GM12878 (cell line): ENCODE measurements at regions not wholly inside any gene's neighbourhood (a gene's known extent, or its start where the extent isn't known, plus 50 kb on each side); places are given as distances from the start of the nearest gene placed in this dataset.

Experiments
- CBX3 ChIP-seq: fragments of 200-600 bp; sonication (generic); IDR thresholded peaks from 2 replicates; pipeline ENCODE4 v1.6.1; 2016; ENCODE audit warnings: low read depth, borderline replicate concordance
- CREB1 ChIP-seq: IDR thresholded peaks from 2 replicates; pipeline ENCODE4 v1.6.1; 2012; ENCODE audit warnings: low read depth, mild to moderate bottlenecking, inconsistent platforms
- CREM ChIP-seq: IDR thresholded peaks from 2 replicates; pipeline ENCODE4 v1.6.1; 2014; ENCODE audit warnings: antibody characterized with exemption, low read depth
- MTA2 ChIP-seq: fragments of 450-650 bp; IDR thresholded peaks from 2 replicates; pipeline ENCODE4 v1.6.1; 2016; ENCODE audit warnings: low read depth, mild to moderate bottlenecking, moderate library complexity
- NFYA ChIP-seq: IDR thresholded peaks from 2 replicates; pipeline ENCODE4 v1.6.1; 2011; ENCODE audit warnings: low read depth, mild to moderate bottlenecking, low read length, improper control_type of control experiment, borderline replicate concordance
- POU2F2 ChIP-seq: IDR thresholded peaks from 3 replicates; pipeline ENCODE4 v1.6.1; 2011; ENCODE audit warnings: low read depth, mild to moderate bottlenecking, low read length, borderline replicate concordance
- RBBP5 ChIP-seq: fragments of 200-600 bp; sonication (generic); conservative IDR thresholded peaks from 2 replicates; pipeline ENCODE4 v1.6.1; 2016
- RELA ChIP-seq: fragments of 450-650 bp; IDR thresholded peaks from 2 replicates; pipeline ENCODE4 v1.8.0; 2014; ENCODE audit warnings: borderline replicate concordance; ENCODE audit not compliant: partially characterized antibody
- SPI1 ChIP-seq: IDR thresholded peaks from 2 replicates; pipeline ENCODE4 v1.6.1; 2011; ENCODE audit warnings: low read depth, mild to moderate bottlenecking, low read length, moderate library complexity, borderline replicate concordance; ENCODE audit not compliant: insufficient read depth
- STAT1 ChIP-seq: fragments of 450-650 bp; conservative IDR thresholded peaks from 2 replicates; pipeline ENCODE4 v1.6.1; 2014; ENCODE audit warnings: antibody characterized with exemption, mild to moderate bottlenecking
- TCF3 ChIP-seq: IDR thresholded peaks from 2 replicates; pipeline ENCODE4 v1.6.1; 2012; ENCODE audit warnings: low read depth, mild to moderate bottlenecking, low read length, borderline replicate concordance; ENCODE audit not compliant: insufficient read depth
- WRNIP1 ChIP-seq: IDR thresholded peaks from 2 replicates; pipeline ENCODE4 v1.6.1; 2011; ENCODE audit warnings: low read depth, low read length, improper control_type of control experiment, borderline replicate concordance
- ZNF384 ChIP-seq: IDR thresholded peaks from 2 replicates; pipeline ENCODE4 v1.6.1; 2012; ENCODE audit warnings: low read depth, mild to moderate bottlenecking, low read length, improper control_type of control experiment, borderline replicate concordance
- TF ChIP-seq, protein P1 (sequence below): fragments of 450-650 bp; IDR thresholded peaks from 2 replicates; pipeline ENCODE4 v1.6.1; 2017; ENCODE audit warnings: borderline replicate concordance
- TF ChIP-seq, protein P2 (sequence below): fragments of 450-650 bp; IDR thresholded peaks from 2 replicates; pipeline ENCODE4 v1.6.1; 2017; ENCODE audit warnings: mild to moderate bottlenecking
- TF ChIP-seq, protein P3 (sequence below): fragments of 450-650 bp; IDR thresholded peaks from 2 replicates; pipeline ENCODE4 v1.6.1; 2017; ENCODE audit warnings: low read depth, mild to moderate bottlenecking, moderate library complexity
- TF ChIP-seq, protein P4 (sequence below): fragments of 450-650 bp; IDR thresholded peaks from 2 replicates; pipeline ENCODE4 v1.6.1; 2018; ENCODE audit warnings: mild to moderate bottlenecking, low read depth, moderate library complexity; ENCODE audit not compliant: partially characterized antibody
- TF ChIP-seq, protein P5 (sequence below): IDR thresholded peaks from 2 replicates; pipeline ENCODE4 v1.6.1; 2012; ENCODE audit warnings: low read length, inconsistent platforms
- TF ChIP-seq, protein P6 (sequence below): fragments of 450-650 bp; IDR thresholded peaks from 2 replicates; pipeline ENCODE4 v1.6.1; 2016; ENCODE audit warnings: mild to moderate bottlenecking

DNA sequence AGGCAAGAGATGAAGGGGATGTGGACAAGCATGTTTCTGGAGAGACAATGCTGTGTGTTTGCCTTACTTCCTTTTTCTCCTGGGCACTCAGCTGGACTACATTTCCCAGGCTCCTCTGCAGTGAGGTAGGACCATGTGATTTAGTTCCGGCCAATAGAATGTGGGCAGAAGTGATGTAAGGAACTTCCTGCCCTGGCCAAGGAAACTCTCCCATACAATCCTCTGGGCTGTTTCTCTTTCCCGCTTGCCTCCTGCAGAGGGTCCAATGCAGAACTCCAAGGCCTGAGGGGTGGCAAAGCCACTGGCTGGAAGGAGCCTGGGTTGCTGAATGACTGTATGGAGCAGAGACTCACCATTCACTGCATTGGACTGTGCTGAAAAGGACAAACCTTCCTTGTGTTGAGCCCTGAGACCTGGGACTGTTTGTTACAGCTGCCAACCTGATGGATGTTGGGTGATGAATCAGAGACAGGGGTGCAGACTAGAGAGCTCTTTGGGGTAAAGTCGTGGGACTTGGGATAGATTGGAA is 82.7 kb upstream of the SLC6A6 start (continued):
- TF ChIP-seq, protein P1, sequence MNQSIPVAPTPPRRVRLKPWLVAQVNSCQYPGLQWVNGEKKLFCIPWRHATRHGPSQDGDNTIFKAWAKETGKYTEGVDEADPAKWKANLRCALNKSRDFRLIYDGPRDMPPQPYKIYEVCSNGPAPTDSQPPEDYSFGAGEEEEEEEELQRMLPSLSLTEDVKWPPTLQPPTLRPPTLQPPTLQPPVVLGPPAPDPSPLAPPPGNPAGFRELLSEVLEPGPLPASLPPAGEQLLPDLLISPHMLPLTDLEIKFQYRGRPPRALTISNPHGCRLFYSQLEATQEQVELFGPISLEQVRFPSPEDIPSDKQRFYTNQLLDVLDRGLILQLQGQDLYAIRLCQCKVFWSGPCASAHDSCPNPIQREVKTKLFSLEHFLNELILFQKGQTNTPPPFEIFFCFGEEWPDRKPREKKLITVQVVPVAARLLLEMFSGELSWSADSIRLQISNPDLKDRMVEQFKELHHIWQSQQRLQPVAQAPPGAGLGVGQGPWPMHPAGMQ: no peak
- peak; percentile 84 for TF ChIP-seq CREB1
- TF ChIP-seq WRNIP1: no peak
- peak; percentile 46; the same call in 1 of the 2 replicates for TF ChIP-seq SPI1
- TF ChIP-seq, protein P2, sequence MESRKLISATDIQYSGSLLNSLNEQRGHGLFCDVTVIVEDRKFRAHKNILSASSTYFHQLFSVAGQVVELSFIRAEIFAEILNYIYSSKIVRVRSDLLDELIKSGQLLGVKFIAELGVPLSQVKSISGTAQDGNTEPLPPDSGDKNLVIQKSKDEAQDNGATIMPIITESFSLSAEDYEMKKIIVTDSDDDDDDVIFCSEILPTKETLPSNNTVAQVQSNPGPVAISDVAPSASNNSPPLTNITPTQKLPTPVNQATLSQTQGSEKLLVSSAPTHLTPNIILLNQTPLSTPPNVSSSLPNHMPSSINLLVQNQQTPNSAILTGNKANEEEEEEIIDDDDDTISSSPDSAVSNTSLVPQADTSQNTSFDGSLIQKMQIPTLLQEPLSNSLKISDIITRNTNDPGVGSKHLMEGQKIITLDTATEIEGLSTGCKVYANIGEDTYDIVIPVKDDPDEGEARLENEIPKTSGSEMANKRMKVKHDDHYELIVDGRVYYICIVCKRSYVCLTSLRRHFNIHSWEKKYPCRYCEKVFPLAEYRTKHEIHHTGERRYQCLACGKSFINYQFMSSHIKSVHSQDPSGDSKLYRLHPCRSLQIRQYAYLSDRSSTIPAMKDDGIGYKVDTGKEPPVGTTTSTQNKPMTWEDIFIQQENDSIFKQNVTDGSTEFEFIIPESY: no peak; the same call in 1 of the 2 replicates
- no peak for TF ChIP-seq ZNF384
- no peak for TF ChIP-seq RBBP5
- no peak for TF ChIP-seq CBX3
- no peak for TF ChIP-seq MTA2
- TF ChIP-seq NFYA: no peak
- TF ChIP-seq, protein P3, sequence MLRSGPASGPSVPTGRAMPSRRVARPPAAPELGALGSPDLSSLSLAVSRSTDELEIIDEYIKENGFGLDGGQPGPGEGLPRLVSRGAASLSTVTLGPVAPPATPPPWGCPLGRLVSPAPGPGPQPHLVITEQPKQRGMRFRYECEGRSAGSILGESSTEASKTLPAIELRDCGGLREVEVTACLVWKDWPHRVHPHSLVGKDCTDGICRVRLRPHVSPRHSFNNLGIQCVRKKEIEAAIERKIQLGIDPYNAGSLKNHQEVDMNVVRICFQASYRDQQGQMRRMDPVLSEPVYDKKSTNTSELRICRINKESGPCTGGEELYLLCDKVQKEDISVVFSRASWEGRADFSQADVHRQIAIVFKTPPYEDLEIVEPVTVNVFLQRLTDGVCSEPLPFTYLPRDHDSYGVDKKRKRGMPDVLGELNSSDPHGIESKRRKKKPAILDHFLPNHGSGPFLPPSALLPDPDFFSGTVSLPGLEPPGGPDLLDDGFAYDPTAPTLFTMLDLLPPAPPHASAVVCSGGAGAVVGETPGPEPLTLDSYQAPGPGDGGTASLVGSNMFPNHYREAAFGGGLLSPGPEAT: no peak
- TF ChIP-seq, protein P4, sequence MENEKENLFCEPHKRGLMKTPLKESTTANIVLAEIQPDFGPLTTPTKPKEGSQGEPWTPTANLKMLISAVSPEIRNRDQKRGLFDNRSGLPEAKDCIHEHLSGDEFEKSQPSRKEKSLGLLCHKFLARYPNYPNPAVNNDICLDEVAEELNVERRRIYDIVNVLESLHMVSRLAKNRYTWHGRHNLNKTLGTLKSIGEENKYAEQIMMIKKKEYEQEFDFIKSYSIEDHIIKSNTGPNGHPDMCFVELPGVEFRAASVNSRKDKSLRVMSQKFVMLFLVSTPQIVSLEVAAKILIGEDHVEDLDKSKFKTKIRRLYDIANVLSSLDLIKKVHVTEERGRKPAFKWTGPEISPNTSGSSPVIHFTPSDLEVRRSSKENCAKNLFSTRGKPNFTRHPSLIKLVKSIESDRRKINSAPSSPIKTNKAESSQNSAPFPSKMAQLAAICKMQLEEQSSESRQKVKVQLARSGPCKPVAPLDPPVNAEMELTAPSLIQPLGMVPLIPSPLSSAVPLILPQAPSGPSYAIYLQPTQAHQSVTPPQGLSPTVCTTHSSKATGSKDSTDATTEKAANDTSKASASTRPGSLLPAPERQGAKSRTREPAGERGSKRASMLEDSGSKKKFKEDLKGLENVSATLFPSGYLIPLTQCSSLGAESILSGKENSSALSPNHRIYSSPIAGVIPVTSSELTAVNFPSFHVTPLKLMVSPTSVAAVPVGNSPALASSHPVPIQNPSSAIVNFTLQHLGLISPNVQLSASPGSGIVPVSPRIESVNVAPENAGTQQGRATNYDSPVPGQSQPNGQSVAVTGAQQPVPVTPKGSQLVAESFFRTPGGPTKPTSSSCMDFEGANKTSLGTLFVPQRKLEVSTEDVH: no peak
- TF ChIP-seq, protein P5, sequence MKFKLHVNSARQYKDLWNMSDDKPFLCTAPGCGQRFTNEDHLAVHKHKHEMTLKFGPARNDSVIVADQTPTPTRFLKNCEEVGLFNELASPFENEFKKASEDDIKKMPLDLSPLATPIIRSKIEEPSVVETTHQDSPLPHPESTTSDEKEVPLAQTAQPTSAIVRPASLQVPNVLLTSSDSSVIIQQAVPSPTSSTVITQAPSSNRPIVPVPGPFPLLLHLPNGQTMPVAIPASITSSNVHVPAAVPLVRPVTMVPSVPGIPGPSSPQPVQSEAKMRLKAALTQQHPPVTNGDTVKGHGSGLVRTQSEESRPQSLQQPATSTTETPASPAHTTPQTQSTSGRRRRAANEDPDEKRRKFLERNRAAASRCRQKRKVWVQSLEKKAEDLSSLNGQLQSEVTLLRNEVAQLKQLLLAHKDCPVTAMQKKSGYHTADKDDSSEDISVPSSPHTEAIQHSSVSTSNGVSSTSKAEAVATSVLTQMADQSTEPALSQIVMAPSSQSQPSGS: no peak
- no peak for TF ChIP-seq RELA
- TF ChIP-seq POU2F2: no peak
- no peak for TF ChIP-seq STAT1
- TF ChIP-seq CREM: peak; percentile 60
- TF ChIP-seq, protein P6, sequence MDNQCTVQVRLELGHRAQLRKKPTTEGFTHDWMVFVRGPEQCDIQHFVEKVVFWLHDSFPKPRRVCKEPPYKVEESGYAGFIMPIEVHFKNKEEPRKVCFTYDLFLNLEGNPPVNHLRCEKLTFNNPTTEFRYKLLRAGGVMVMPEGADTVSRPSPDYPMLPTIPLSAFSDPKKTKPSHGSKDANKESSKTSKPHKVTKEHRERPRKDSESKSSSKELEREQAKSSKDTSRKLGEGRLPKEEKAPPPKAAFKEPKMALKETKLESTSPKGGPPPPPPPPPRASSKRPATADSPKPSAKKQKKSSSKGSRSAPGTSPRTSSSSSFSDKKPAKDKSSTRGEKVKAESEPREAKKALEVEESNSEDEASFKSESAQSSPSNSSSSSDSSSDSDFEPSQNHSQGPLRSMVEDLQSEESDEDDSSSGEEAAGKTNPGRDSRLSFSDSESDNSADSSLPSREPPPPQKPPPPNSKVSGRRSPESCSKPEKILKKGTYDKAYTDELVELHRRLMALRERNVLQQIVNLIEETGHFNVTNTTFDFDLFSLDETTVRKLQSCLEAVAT: no peak
- TF ChIP-seq TCF3: no peak
